ENCODE measurements at regions not wholly inside any gene's neighbourhood (a gene's known extent, or its start where the extent isn't known, plus 50 kb on each side); places are given as distances from the start of the nearest gene placed in this dataset.

- TF ChIP-seq, protein P1, sequence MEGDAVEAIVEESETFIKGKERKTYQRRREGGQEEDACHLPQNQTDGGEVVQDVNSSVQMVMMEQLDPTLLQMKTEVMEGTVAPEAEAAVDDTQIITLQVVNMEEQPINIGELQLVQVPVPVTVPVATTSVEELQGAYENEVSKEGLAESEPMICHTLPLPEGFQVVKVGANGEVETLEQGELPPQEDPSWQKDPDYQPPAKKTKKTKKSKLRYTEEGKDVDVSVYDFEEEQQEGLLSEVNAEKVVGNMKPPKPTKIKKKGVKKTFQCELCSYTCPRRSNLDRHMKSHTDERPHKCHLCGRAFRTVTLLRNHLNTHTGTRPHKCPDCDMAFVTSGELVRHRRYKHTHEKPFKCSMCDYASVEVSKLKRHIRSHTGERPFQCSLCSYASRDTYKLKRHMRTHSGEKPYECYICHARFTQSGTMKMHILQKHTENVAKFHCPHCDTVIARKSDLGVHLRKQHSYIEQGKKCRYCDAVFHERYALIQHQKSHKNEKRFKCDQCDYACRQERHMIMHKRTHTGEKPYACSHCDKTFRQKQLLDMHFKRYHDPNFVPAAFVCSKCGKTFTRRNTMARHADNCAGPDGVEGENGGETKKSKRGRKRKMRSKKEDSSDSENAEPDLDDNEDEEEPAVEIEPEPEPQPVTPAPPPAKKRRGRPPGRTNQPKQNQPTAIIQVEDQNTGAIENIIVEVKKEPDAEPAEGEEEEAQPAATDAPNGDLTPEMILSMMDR (IDR thresholded peaks at IDR 0.05; ENCODE audit: unreplicated experiment): no peak
- ChIA-PET POLR2A (interaction anchor here (0.6 kb wide), 1 partner anchor 22 kb away, joined by 3 read pairs; no protein-coding TSS in a partner anchor), CTCF (interaction anchor here (0.6 to 1.7 kb wide), 3 partner anchors 18 to 89 kb away, joined by 3 to 7 read pairs (median 4); no protein-coding TSS in a partner anchor)
- H3K36me3 Mint-ChIP-seq (ENCODE audit: insufficient read depth, unreplicated experiment): no peaks in the 10 kb centered on the region
- BruUV-seq (replicated peaks): no TSS peak
- H3K4me3 Mint-ChIP-seq (ENCODE audit: unreplicated experiment): no peak overlapping the region
- no peaks in the 10 kb centered on the region for H3K27me3 Mint-ChIP-seq (ENCODE audit: insufficient read depth, unreplicated experiment)
- no peak overlapping the region for H3K27ac Mint-ChIP-seq (ENCODE audit: low read depth, unreplicated experiment)
- no peak for DNase-seq (ENCODE audit: unreplicated experiment)
- intact Hi-C loops (cut with micrococcal nuclease): no loop called here
- no peaks in the 10 kb centered on the region for H3K4me1 Mint-ChIP-seq (ENCODE audit: insufficient read depth, unreplicated experiment)
- H3K9me3 Mint-ChIP-seq (ENCODE audit: unreplicated experiment): no peaks in the 10 kb centered on the region
Measured at GRCh38 chr9:84151236-84151635, 170.6 kb downstream of the RMI1 start.

DNA sequence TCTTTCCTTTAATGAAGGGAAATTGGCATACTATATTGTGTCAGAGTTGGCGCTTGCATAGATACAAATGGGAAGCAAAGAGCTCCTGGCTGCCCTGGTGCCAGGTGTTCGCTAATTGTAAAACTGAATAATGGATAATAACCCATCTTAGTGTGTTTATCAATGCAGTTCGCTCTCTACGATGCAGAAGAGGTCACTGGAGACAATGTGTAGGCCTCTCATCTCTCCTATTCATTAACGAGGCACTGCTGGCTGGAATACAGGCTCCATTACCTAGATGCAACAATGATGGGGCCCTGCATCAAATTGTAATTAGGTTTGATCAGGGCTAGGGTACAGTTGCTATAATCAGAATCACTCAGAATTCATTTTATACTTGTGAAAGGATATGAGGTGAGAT is 171.0 kb downstream of the RMI1 start:
- Mint-ChIP-seq H3K4me3 (ENCODE audit: unreplicated experiment) (no peak overlapping the region), H3K27me3 (ENCODE audit: insufficient read depth, unreplicated experiment) (no peaks in the 10 kb centered on the region), H3K4me1 (ENCODE audit: insufficient read depth, unreplicated experiment) (no peaks in the 10 kb centered on the region), H3K9me3 (ENCODE audit: unreplicated experiment) (no peaks in the 10 kb centered on the region), H3K36me3 (ENCODE audit: insufficient read depth, unreplicated experiment) (no peaks in the 10 kb centered on the region), H3K27ac (ENCODE audit: low read depth, unreplicated experiment) (no peak overlapping the region)
- CTCF ChIA-PET: interaction anchor here (0.7 to 1.7 kb wide), 2 partner anchors 21 to 90 kb away, joined by 4 to 7 read pairs; no protein-coding TSS in a partner anchor
- no TSS peak for BruUV-seq (replicated peaks)
- TF ChIP-seq, protein P1 (IDR thresholded peaks at IDR 0.05; ENCODE audit: unreplicated experiment): no peak
- POLR2A ChIA-PET: interaction anchor here (0.6 kb wide), 2 partner anchors 18 to 21 kb away, joined by 3 read pairs; no protein-coding TSS in a partner anchor
- intact Hi-C loops (cut with micrococcal nuclease): no loop called here
- DNase-seq (ENCODE audit: unreplicated experiment): no peak

- TF ChIP-seq, protein P1 (IDR thresholded peaks at IDR 0.05; ENCODE audit: unreplicated experiment): no peak
- Mint-ChIP-seq H3K27me3 (ENCODE audit: insufficient read depth, unreplicated experiment) (no peaks in the 10 kb centered on the region), H3K27ac (ENCODE audit: low read depth, unreplicated experiment) (no peak overlapping the region), H3K4me3 (ENCODE audit: unreplicated experiment) (no peak overlapping the region), H3K36me3 (ENCODE audit: insufficient read depth, unreplicated experiment) (no peaks in the 10 kb centered on the region), H3K9me3 (ENCODE audit: unreplicated experiment) (no peaks in the 10 kb centered on the region), H3K4me1 (ENCODE audit: insufficient read depth, unreplicated experiment) (no peaks in the 10 kb centered on the region)
- ChIA-PET CTCF (interaction anchor here (0.9 to 1.7 kb wide), 2 partner anchors 8 to 21 kb away, joined by 3 to 7 read pairs; no protein-coding TSS in a partner anchor), POLR2A (interaction anchor here (0.6 kb wide), 2 partner anchors 17 to 183 kb away, joined by 3 read pairs; no protein-coding TSS in a partner anchor)
- DNase-seq (ENCODE audit: unreplicated experiment): no peak
- BruUV-seq (replicated peaks): no TSS peak
- intact Hi-C loops (cut with micrococcal nuclease): no loop called here
Measured at GRCh38 chr9:84152204-84152603, 171.6 kb downstream of the RMI1 start.

- intact Hi-C loops (cut with micrococcal nuclease): no loop called here
- ChIA-PET CTCF (interaction anchor here (1.2 to 1.6 kb wide), 4 partner anchors 19 to 28 kb away, joined by 3 to 6 read pairs (median 4); no protein-coding TSS in a partner anchor), POLR2A (no interaction called here)
- peak; percentile 16 for DNase-seq (ENCODE audit: unreplicated experiment)
- Mint-ChIP-seq H3K27ac (ENCODE audit: low read depth, unreplicated experiment) (no peak overlapping the region), H3K36me3 (ENCODE audit: insufficient read depth, unreplicated experiment) (no peaks in the 10 kb centered on the region), H3K27me3 (ENCODE audit: insufficient read depth, unreplicated experiment) (no peaks in the 10 kb centered on the region), H3K4me3 (ENCODE audit: unreplicated experiment) (no peak overlapping the region), H3K9me3 (ENCODE audit: unreplicated experiment) (no peaks in the 10 kb centered on the region), H3K4me1 (ENCODE audit: insufficient read depth, unreplicated experiment) (no peaks in the 10 kb centered on the region)
- BruUV-seq (replicated peaks): no TSS peak
- TF ChIP-seq, protein P1 (IDR thresholded peaks at IDR 0.05; ENCODE audit: unreplicated experiment): no peak
Measured at GRCh38 chr9:84153885-84154284, 173.3 kb downstream of the RMI1 start.

All from MCF 10A (cell line).